H1 (cell line): ENCODE measurements at regions not wholly inside any gene's neighbourhood (a gene's known extent, or its start where the extent isn't known, plus 50 kb on each side); places are given as distances from the start of the nearest gene placed in this dataset.

Experiments
- CTCF ChIA-PET: fragments of 300-600 bp; sonication (Branson Sonifier 250); formaldehyde crosslinking; loops from one replicate; lab custom pipeline; 2021; ENCODE audit not compliant: partially characterized antibody; lab: Charles Lee
- POLR2A ChIA-PET: fragments of 300-600 bp; sonication (Branson Sonifier 250); formaldehyde crosslinking; loops from one replicate; lab custom pipeline; 2021; ENCODE audit warnings: inconsistent platforms; ENCODE audit not compliant: partially characterized antibody; lab: Charles Lee
- DNase-seq, 2 experiments: peaks; one replicate each; pipeline versions ENCODE4 v3.0.0 to v3.0.0-alpha.2; 2010 to 2022; ENCODE audit warnings: low spot score in 2 of 2, low read depth in 1 of 2, mixed read lengths in 1 of 2
- FAIRE-seq: peaks from 2 replicates; lab custom pipeline; 2011; peaks lifted over from hg19 to GRCh38; lab: Jason Lieb, UNC
- H2AFZ ChIP-seq: 2 replicates; pipeline ENCODE4 v1.8.1; 2012; ENCODE audit warnings: low read length, inconsistent platforms
- H2AK5ac ChIP-seq: 2 replicates; pipeline ENCODE4 v1.6.1; 2013; ENCODE audit warnings: low read depth, low read length
- H2BK120ac ChIP-seq: replicated peaks from 2 replicates; pipeline ENCODE3; 2013; ENCODE audit warnings: low read depth, low read length, inconsistent platforms
- H2BK12ac ChIP-seq: 2 replicates; pipeline ENCODE4 v1.6.1; 2013; ENCODE audit warnings: low read depth, low read length
- H2BK15ac ChIP-seq: 2 replicates; pipeline ENCODE4 v1.6.1; 2013; ENCODE audit warnings: low read length
- H2BK20ac ChIP-seq: 2 replicates; pipeline ENCODE4 v1.6.1; 2013; ENCODE audit warnings: low read length
- H2BK5ac ChIP-seq: 2 replicates; pipeline ENCODE4 v1.6.1; 2013; ENCODE audit warnings: low read depth, low read length
- H3K14ac ChIP-seq: 2 replicates; pipeline ENCODE4 v1.6.1; 2013; ENCODE audit warnings: inconsistent platforms; ENCODE audit not compliant: insufficient read length
- H3K18ac ChIP-seq: 2 replicates; pipeline ENCODE4 v1.6.1; 2013; ENCODE audit warnings: low read length; ENCODE audit errors: extremely low read depth
- H3K23ac ChIP-seq: 2 replicates; pipeline ENCODE4 v1.6.1; 2013; ENCODE audit warnings: inconsistent platforms; ENCODE audit not compliant: insufficient read length
- H3K23me2 ChIP-seq: 2 replicates; pipeline ENCODE4 v1.6.1; 2013; ENCODE audit warnings: low read depth, low read length
- H3K27ac ChIP-seq: 2 replicates; pipeline ENCODE4 v1.6.1; 2011; ENCODE audit warnings: low read depth, low read length, inconsistent platforms
- H3K27me3 ChIP-seq, 4 experiments: replicated peaks in 1 of 4; 1 replicate in 1 of 4; 2 replicates in 3 of 4; pipeline versions ENCODE4 v1.6.1 to v1.8.1; 2011 to 2013; ENCODE audit warnings: low read length in 3 of 4, mild to moderate bottlenecking in 3 of 4, inconsistent platforms in 2 of 4, mixed read lengths in 2 of 4, moderate library complexity in 1 of 4; ENCODE audit not compliant: control insufficient read depth in 3 of 4, insufficient read depth in 3 of 4; ENCODE audit errors: extremely low read depth in 1 of 4
- H3K36me3 ChIP-seq, 4 experiments: 2 replicates each; pipeline versions ENCODE4 v1.6.1 to v1.8.1; 2011 to 2013; ENCODE audit warnings: mild to moderate bottlenecking in 4 of 4, low read length in 3 of 4, moderate library complexity in 2 of 4, control low read depth in 1 of 4, inconsistent platforms in 1 of 4; ENCODE audit not compliant: insufficient read depth in 4 of 4, control insufficient read depth in 2 of 4
- H3K4ac ChIP-seq: replicated peaks from 2 replicates; pipeline ENCODE3; 2013; ENCODE audit warnings: low read length, low read depth, mixed read lengths, inconsistent platforms; ENCODE audit not compliant: insufficient read length
- H3K4me1 ChIP-seq, 4 experiments: replicated peaks in 1 of 4; 1 replicate in 1 of 4; 2 replicates in 3 of 4; pipeline versions ENCODE4 v1.6.1 to v1.8.1; 2011 to 2013; ENCODE audit warnings: low read length in 3 of 4, inconsistent platforms in 2 of 4, mixed read lengths in 1 of 4; ENCODE audit not compliant: insufficient read depth in 4 of 4, control insufficient read depth in 3 of 4
- H3K4me2 ChIP-seq, 2 experiments: 2 replicates each; pipeline versions ENCODE4 v1.6.1 to v1.8.1; 2011 to 2013; ENCODE audit warnings: low read depth in 2 of 2, low read length in 2 of 2, control low read depth in 1 of 2, inconsistent platforms in 1 of 2, mild to moderate bottlenecking in 1 of 2; ENCODE audit not compliant: insufficient read depth in 1 of 2
- H3K4me3 ChIP-seq, 4 experiments: fragments of 200-600, 300-600 bp in 1 of 4; sonication (generic), shearing (Covaris generic), sonication (Bioruptor Twin) in 1 of 4; 2 replicates each; pipeline versions ENCODE4 v1.5.1 to v1.8.1; 2011 to 2016; ENCODE audit warnings: low read length in 4 of 4, low read depth in 3 of 4, control low read depth in 2 of 4, inconsistent platforms in 2 of 4, mild to moderate bottlenecking in 2 of 4, mixed read lengths in 1 of 4, moderate library complexity in 1 of 4; ENCODE audit not compliant: insufficient read depth in 2 of 4; ENCODE audit errors: extremely low read depth in 1 of 4
- H3K56ac ChIP-seq: replicated peaks from 2 replicates; pipeline ENCODE3; 2013; ENCODE audit warnings: low read depth, mild to moderate bottlenecking, mixed read lengths, low read length, inconsistent platforms; ENCODE audit not compliant: insufficient read length
- H3K79me1 ChIP-seq: 2 replicates; pipeline ENCODE4 v1.6.1; 2013; ENCODE audit warnings: low read depth, low read length, control low read depth
- H3K79me2 ChIP-seq, 2 experiments: 2 replicates each; pipeline versions ENCODE4 v1.6.1 to v1.8.1; 2012 to 2013; ENCODE audit warnings: low read length in 2 of 2, mild to moderate bottlenecking in 2 of 2, inconsistent platforms in 1 of 2; ENCODE audit not compliant: insufficient read depth in 2 of 2, control insufficient read depth in 1 of 2
- H3K9ac ChIP-seq, 4 experiments: replicated peaks in 1 of 4; 1 replicate in 1 of 4; 2 replicates in 3 of 4; pipeline versions ENCODE4 v1.6.1 to v1.8.1; 2011 to 2013; ENCODE audit warnings: low read depth in 3 of 4, low read length in 3 of 4, control low read depth in 2 of 4, mild to moderate bottlenecking in 2 of 4, moderate library complexity in 2 of 4, inconsistent platforms in 1 of 4; ENCODE audit errors: extremely low read depth in 1 of 4
- H3K9me3 ChIP-seq, 2 experiments: 2 replicates each; pipeline versions ENCODE4 v1.6.1 to v1.8.1; 2012 to 2013; ENCODE audit warnings: mild to moderate bottlenecking in 2 of 2, moderate library complexity in 2 of 2, control low read depth in 1 of 2, inconsistent platforms in 1 of 2, low read depth in 1 of 2, low read length in 1 of 2, mixed read lengths in 1 of 2; ENCODE audit not compliant: insufficient read depth in 2 of 2
- H4K20me1 ChIP-seq, 2 experiments: replicated peaks in 1 of 2; 2 replicates each; pipeline versions ENCODE3 to v1.8.1; 2011 to 2013; ENCODE audit warnings: inconsistent platforms in 2 of 2, low read length in 2 of 2, mild to moderate bottlenecking in 1 of 2; ENCODE audit not compliant: insufficient read depth in 2 of 2, control insufficient read depth in 1 of 2
- H4K5ac ChIP-seq: 2 replicates; pipeline ENCODE4 v1.6.1; 2013; ENCODE audit warnings: low read length, low read depth, mixed read lengths, inconsistent platforms; ENCODE audit not compliant: insufficient read length
- H4K8ac ChIP-seq: 2 replicates; pipeline ENCODE4 v1.8.0; 2013; ENCODE audit warnings: mild to moderate bottlenecking, moderate library complexity, low read length, inconsistent platforms; ENCODE audit not compliant: insufficient read depth; ENCODE audit errors: extremely low read depth
- H4K91ac ChIP-seq: replicated peaks from 2 replicates; pipeline ENCODE3; 2013; ENCODE audit warnings: low read length, mixed read lengths, inconsistent platforms; ENCODE audit not compliant: insufficient read length
- ASH2L ChIP-seq: fragments of 200-600, 300-600 bp; sonication (generic); IDR thresholded peaks from one replicate; pipeline ENCODE4 v1.7.1; 2017; ENCODE audit warnings: low read length
- CTCF ChIP-seq, 3 experiments: IDR thresholded peaks; 1 replicate in 2 of 3; 2 replicates in 1 of 3; pipeline versions ENCODE4 v1.5.1 to v1.6.1; 2011; ENCODE audit warnings: low read length in 3 of 3, mild to moderate bottlenecking in 3 of 3, inconsistent platforms in 2 of 3, low read depth in 1 of 3, moderate library complexity in 1 of 3; ENCODE audit not compliant: insufficient read depth in 1 of 3; ENCODE audit errors: control extremely low read depth in 1 of 3
- EGR1 ChIP-seq: IDR thresholded peaks from 2 replicates; pipeline ENCODE4 v1.6.1; 2011; ENCODE audit warnings: low read depth, low read length, borderline replicate concordance
- EP300 ChIP-seq, 2 experiments: IDR thresholded peaks; 1 replicate in 1 of 2; 2 replicates in 1 of 2; pipeline ENCODE4 v1.6.1; 2011 to 2012; ENCODE audit warnings: low read depth in 2 of 2, low read length in 2 of 2, mild to moderate bottlenecking in 2 of 2, borderline replicate concordance in 1 of 2, inconsistent platforms in 1 of 2, moderate library complexity in 1 of 2
- EZH2 ChIP-seq: fragments of 200-600 bp; sonication (generic); IDR thresholded peaks from 2 replicates; pipeline ENCODE4 v1.7.1; 2012; ENCODE audit warnings: low read depth, mild to moderate bottlenecking, moderate library complexity, low read length, inconsistent platforms; ENCODE audit not compliant: severe bottlenecking
- NRF1 ChIP-seq: IDR thresholded peaks from 2 replicates; pipeline ENCODE4 v1.6.1; 2011; ENCODE audit warnings: mild to moderate bottlenecking, low read depth, low read length, improper control_type of control experiment
- POU5F1 ChIP-seq: IDR thresholded peaks from 2 replicates; pipeline ENCODE4 v1.6.1; 2011; ENCODE audit warnings: low read depth, mild to moderate bottlenecking, low read length, moderate library complexity
- RNF2 ChIP-seq: fragments of 200-900, 300-1000 bp; sonication (generic); IDR thresholded peaks from 2 replicates; pipeline ENCODE4 v1.7.1; 2016; ENCODE audit warnings: borderline replicate concordance, low read depth, mild to moderate bottlenecking, antibody characterized with exemption, low read length; ENCODE audit not compliant: poor library complexity, severe bottlenecking; ENCODE audit errors: missing control alignments
- SP4 ChIP-seq: IDR thresholded peaks from 2 replicates; pipeline ENCODE4 v1.6.1; 2012; ENCODE audit warnings: low read length, inconsistent platforms
- YY1 ChIP-seq: IDR thresholded peaks from 2 replicates; pipeline ENCODE4 v1.6.1; 2011; ENCODE audit warnings: low read depth, mild to moderate bottlenecking, low read length
- WGBS, 2 experiments: shearing (Covaris generic) in 1 of 2; methylation state at CpG; one replicate each; pipeline versions ENCODE4 v1.1.6 to v1.1.7; 2013 to 2015; ENCODE audit warnings: low lambda C conversion rate in 2 of 2, mixed read lengths in 2 of 2, inconsistent platforms in 1 of 2, low coverage in 1 of 2, missing lambda C conversion rate in 1 of 2; ENCODE audit not compliant: insufficient replicate concordance in 2 of 2, insufficient coverage in 1 of 2, insufficient read length in 1 of 2; ENCODE audit errors: extremely low coverage in 1 of 2, missing lambda C conversion rate in 1 of 2; 5-methylcytosine and 5-hydroxymethylcytosine counted together

GRCh38 chr5:157924931-157925729 lies 66.2 kb upstream of the CLINT1 start:
- Histone ChIP-seq H3K14ac (no peak overlapping the region), H3K4me1 (peaks cover 5 to 18% (median 12%) of the 10 kb centered on the region in 4 experiments), H3K4me2 (no peak overlapping the region), H4K20me1 (no peaks in the 10 kb centered on the region), H4K91ac (peak overlapping the region; percentile 25), H3K36me3 (no peaks in the 10 kb centered on the region), H3K18ac (no peak overlapping the region), H3K4ac (no peak overlapping the region), H3K56ac (no peak overlapping the region), H2BK15ac (no peak overlapping the region), H3K79me2 (no peaks in the 10 kb centered on the region), H3K27me3 (no peaks in the 10 kb centered on the region), H2BK20ac (peak overlapping the region; percentile 43; the same call in 1 of the 2 replicates), H3K23ac (no peak overlapping the region), H2BK5ac (no peak overlapping the region), H3K23me2 (no peaks in the 10 kb centered on the region), H4K8ac (no peak overlapping the region), H2BK12ac (no peak overlapping the region; the same call in 1 of the 2 replicates), H3K9ac (no peak overlapping the region), H3K27ac (no peak overlapping the region), H3K79me1 (no peaks in the 10 kb centered on the region), H3K9me3 (no peaks in the 10 kb centered on the region), H4K5ac (no peak overlapping the region), H2BK120ac (no peak overlapping the region), H3K4me3 (no peak overlapping the region), H2AK5ac (peak overlapping the region; percentile 49; the same call in 1 of the 2 replicates), H2AFZ (no peak overlapping the region)
- no peak for FAIRE-seq
- CTCF ChIA-PET = interaction anchor here (0.8 to 2.7 kb wide), 4 partner anchors 11 to 156 kb away, joined by 3 to 12 read pairs (median 3); no protein-coding TSS in a partner anchor
- POLR2A ChIA-PET = no interaction called here
- DNase-seq = no peak
- WGBS, 2 experiments = 87% methylated on average over 8 of the region's 8 CpGs; no CpG with 5 or more reads in 1 of the 2 experiments
- no peak for TF ChIP-seq SP4
- TF ChIP-seq YY1 = no peak
- no peak for TF ChIP-seq EZH2
- no peak for TF ChIP-seq RNF2
- no peak for TF ChIP-seq EGR1
- TF ChIP-seq ASH2L = no peak
- TF ChIP-seq EP300 (IDR thresholded peaks at IDR 0.05; ENCODE audit: borderline replicate concordance in 1 of 2, low read depth in 2 of 2, low read length in 2 of 2) = no peak
- no peak for TF ChIP-seq POU5F1
- TF ChIP-seq CTCF (IDR thresholded peaks at IDR 0.05; ENCODE audit: control extremely low read depth in 1 of 3, insufficient read depth in 1 of 3, low read depth in 1 of 3, low read length in 3 of 3) = no peak
- TF ChIP-seq NRF1 = no peak
